Uterus (tissue), 3 donors: ENCODE measurements at regions not wholly inside any gene's neighbourhood (a gene's known extent, or its start where the extent isn't known, plus 50 kb on each side); places are given as distances from the start of the nearest gene placed in this dataset.

Experiments
- DNase-seq, 2 donors: peaks; one replicate each; pipeline ENCODE4 v3.0.0-alpha.2; 2019 to 2020
- H3K27ac ChIP-seq, 2 donors: fragments of 200-600 bp; sonication (generic); 1 replicate in 1 of 2; 2 replicates in 1 of 2; pipeline ENCODE4 v1.5.1; 2016 to 2018
- H3K27me3 ChIP-seq, 2 donors: fragments of 200-600 bp; sonication (generic); one replicate each; pipeline ENCODE4 v1.5.1; 2018 to 2019; ENCODE audit warnings: control low read depth in 1 of 2
- H3K36me3 ChIP-seq, 2 donors: fragments of 200-600 bp; sonication (generic); one replicate each; pipeline ENCODE4 v1.5.1; 2019; ENCODE audit warnings: control low read depth in 1 of 2
- H3K4me1 ChIP-seq, 2 donors: fragments of 200-600 bp; sonication (generic); one replicate each; pipeline ENCODE4 v1.5.1; 2018 to 2019; ENCODE audit warnings: control low read depth in 1 of 2
- H3K4me3 ChIP-seq, 2 donors: fragments of 200-600 bp; sonication (generic); 1 replicate in 1 of 2; 2 replicates in 1 of 2; pipeline ENCODE4 v1.5.1; 2018 to 2019; ENCODE audit warnings: mild to moderate bottlenecking in 1 of 2
- H3K9me3 ChIP-seq, 2 donors: fragments of 200-600 bp; sonication (generic); one replicate each; pipeline ENCODE4 v1.5.1; 2019; ENCODE audit warnings: control low read depth in 1 of 2
- POLR2A ChIP-seq, 2 donors: fragments of 450-650 bp; IDR thresholded peaks; one replicate each; pipeline ENCODE4 v1.6.1; 2016; ENCODE audit warnings: antibody characterized with exemption in 2 of 2, mild to moderate bottlenecking in 1 of 2, moderate library complexity in 1 of 2
- intact Hi-C: fragments of 100-400 bp; cut with DNase I; formaldehyde crosslinking; loops from one replicate; pipeline ENCODE4 v1.15.1; 2023; ENCODE audit warnings: low total_unique reads
- TF ChIP-seq, protein P1 (sequence below), 4 experiments: fragments of 200-600 bp in 2 of 4; fragments of 450-650 bp in 2 of 4; sonication (generic) in 2 of 4; IDR thresholded peaks; one replicate each; pipeline ENCODE4 v1.5.1; 2016 to 2019; ENCODE audit warnings: antibody characterized with exemption in 4 of 4, mild to moderate bottlenecking in 2 of 4, moderate library complexity in 1 of 4
- donor health status: DM: yes; HTN: yes; CAD: no.

DNA sequence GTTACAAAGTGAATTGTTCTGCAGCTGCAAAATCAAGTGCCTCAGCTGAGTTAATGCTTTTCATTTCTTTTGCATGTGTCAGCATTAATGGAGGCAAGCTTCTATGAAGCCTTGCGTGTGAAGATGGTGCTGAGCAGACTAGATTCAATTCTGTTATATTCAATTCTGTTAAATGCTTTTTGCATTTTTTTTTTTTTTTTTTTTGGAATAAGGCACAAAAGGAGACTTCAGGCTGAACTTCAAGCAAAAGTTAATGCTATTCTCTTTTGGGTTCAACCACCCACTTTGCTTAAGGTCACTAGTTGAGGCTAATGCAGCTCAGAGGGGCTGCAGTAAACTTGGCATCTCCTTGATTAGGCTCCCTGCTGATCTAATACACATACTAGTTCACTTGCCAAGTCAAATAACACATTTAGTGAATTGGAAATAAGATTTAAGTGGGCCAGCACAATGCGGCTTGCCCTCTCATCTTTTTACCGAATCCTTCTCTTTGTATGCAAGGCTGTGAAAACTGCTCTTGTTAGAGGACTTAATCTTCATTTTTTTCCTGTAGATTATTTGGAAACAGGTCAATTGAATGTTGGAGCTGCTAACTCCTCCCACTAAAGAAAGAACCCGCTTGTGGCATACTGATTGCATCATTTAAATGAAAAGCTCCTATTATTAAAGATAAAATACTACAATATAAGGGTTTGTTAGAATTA lies 1020.2 kb downstream of the NR2F1-AS1 start:
- TF ChIP-seq, protein P1, sequence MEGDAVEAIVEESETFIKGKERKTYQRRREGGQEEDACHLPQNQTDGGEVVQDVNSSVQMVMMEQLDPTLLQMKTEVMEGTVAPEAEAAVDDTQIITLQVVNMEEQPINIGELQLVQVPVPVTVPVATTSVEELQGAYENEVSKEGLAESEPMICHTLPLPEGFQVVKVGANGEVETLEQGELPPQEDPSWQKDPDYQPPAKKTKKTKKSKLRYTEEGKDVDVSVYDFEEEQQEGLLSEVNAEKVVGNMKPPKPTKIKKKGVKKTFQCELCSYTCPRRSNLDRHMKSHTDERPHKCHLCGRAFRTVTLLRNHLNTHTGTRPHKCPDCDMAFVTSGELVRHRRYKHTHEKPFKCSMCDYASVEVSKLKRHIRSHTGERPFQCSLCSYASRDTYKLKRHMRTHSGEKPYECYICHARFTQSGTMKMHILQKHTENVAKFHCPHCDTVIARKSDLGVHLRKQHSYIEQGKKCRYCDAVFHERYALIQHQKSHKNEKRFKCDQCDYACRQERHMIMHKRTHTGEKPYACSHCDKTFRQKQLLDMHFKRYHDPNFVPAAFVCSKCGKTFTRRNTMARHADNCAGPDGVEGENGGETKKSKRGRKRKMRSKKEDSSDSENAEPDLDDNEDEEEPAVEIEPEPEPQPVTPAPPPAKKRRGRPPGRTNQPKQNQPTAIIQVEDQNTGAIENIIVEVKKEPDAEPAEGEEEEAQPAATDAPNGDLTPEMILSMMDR (IDR thresholded peaks at IDR 0.05): no peak
- no peak for TF ChIP-seq POLR2A (IDR thresholded peaks at IDR 0.05)
- Histone ChIP-seq H3K27me3 (no peaks in the 10 kb centered on the region), H3K4me1 (no peaks in the 10 kb centered on the region), H3K36me3 (no peaks in the 10 kb centered on the region), H3K27ac (no peak overlapping the region), H3K4me3 (no peak overlapping the region), H3K9me3 (no peaks in the 10 kb centered on the region)
- no peak for DNase-seq
- intact Hi-C loops: no loop called here

DNA sequence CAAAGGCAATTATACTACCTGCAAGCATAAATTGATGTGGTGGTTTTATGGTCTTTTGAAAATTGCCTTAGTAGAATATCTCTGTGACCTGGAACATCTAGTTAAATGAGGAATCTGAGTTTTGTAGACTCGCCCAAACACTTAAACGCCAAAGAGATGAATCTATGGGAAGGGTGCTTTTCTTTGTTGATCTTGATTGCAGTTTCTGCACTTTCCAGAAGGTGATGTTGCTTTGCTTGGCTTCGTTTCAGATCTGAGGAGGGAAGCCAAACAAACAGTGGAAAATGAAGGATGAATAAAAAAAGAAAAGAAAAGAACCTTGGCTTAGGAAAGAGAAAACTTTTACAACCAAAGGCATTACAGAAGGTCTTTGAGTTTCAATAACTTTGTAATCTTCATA lies 1021.2 kb downstream of the NR2F1-AS1 start:
- no peak overlapping the region for H3K4me3 ChIP-seq
- intact Hi-C loops: no loop called here
- no peak for DNase-seq
- TF ChIP-seq POLR2A (IDR thresholded peaks at IDR 0.05): no peak
- TF ChIP-seq, protein P1 (IDR thresholded peaks at IDR 0.05): no peak
- no peaks in the 10 kb centered on the region for H3K9me3 ChIP-seq
- H3K4me1 ChIP-seq: no peaks in the 10 kb centered on the region
- H3K36me3 ChIP-seq: no peaks in the 10 kb centered on the region
- no peaks in the 10 kb centered on the region for H3K27me3 ChIP-seq
- no peak overlapping the region for H3K27ac ChIP-seq

DNA sequence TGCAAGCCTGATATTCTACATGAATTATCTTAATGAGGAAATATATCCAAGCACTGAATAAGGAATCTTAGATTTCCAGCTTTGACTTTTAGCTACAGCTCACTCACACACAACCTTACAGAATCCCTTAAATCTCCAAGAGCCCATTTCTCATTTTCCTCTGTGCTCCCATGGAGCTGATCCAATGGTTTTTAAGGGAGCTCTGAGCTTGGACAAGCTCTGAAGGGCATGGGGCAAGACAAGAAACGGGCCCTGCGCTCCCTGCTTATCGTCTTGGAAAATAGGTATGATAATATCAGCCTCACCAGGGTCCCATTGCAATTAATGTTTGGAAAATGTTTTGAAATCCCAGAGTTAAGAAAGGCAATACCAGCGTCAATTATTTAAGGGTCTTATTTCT lies 1021.7 kb downstream of the NR2F1-AS1 start:
- no peaks in the 10 kb centered on the region for H3K4me1 ChIP-seq
- H3K36me3 ChIP-seq: no peaks in the 10 kb centered on the region
- no peak for TF ChIP-seq POLR2A (IDR thresholded peaks at IDR 0.05)
- TF ChIP-seq, protein P1 (IDR thresholded peaks at IDR 0.05): no peak
- H3K27ac ChIP-seq: no peak overlapping the region
- H3K9me3 ChIP-seq: no peaks in the 10 kb centered on the region
- H3K27me3 ChIP-seq: no peaks in the 10 kb centered on the region
- intact Hi-C loops: no loop called here
- no peak overlapping the region for H3K4me3 ChIP-seq
- DNase-seq: no peak

DNA sequence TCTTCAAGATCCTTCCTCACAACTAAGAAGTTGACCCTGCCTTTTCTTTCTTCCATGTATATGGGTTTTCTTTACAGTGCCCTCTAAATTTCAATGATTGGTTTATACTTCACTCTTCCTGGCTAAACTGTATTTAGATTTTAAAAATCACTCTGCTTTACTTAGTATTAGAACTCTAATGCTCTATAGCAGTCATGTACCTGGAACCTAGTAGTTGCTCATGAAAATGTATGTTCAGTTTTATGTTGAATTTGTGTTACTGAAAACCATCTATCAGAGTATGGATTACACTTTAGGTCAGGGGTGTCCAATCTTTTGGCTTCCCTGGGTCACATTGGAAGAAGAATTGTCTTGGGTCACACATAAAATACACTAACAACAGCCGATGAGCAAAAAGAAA lies 1024.3 kb downstream of the NR2F1-AS1 start:
- H3K4me1 ChIP-seq: no peaks in the 10 kb centered on the region
- H3K27ac ChIP-seq: no peak overlapping the region
- intact Hi-C loops: no loop called here
- no peak for TF ChIP-seq POLR2A (IDR thresholded peaks at IDR 0.05)
- TF ChIP-seq, protein P1 (IDR thresholded peaks at IDR 0.05): no peak
- H3K9me3 ChIP-seq: no peaks in the 10 kb centered on the region
- H3K4me3 ChIP-seq: no peak overlapping the region
- DNase-seq: no peak
- no peaks in the 10 kb centered on the region for H3K27me3 ChIP-seq
- H3K36me3 ChIP-seq: no peaks in the 10 kb centered on the region

DNA sequence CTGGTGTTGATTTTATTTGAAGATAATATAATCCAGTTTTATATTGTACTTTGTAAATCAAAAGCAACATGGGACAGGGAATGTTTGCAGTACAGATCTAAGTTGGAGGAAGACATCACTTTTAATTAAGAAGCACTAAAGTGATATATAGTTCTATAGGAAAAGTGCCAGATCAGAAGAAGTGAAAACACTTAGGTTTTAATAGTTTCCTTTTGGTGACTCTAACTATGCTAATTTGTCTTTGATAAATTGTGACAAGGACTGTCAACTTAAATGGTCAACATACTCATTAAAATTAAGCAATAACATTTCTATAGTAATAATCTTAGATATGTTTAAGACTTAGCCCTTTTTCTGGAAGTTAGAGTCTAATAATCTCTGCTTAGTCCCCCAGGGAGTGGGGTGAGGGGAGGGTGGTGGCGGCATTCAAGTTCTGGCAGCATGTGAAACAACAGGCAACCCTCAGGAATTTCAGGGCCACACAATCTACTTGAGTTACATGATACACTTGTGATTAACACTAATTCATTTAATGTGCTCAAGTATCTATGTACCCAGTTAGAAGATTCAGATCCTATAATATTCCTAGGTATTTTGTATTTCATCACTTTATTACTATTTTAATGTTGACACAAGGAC lies 1026.5 kb downstream of the NR2F1-AS1 start:
- intact Hi-C loops: no loop called here
- H3K27me3 ChIP-seq: no peaks in the 10 kb centered on the region
- H3K4me1 ChIP-seq: no peaks in the 10 kb centered on the region
- DNase-seq: no peak
- no peak overlapping the region for H3K4me3 ChIP-seq
- no peaks in the 10 kb centered on the region for H3K9me3 ChIP-seq
- H3K36me3 ChIP-seq: no peaks in the 10 kb centered on the region
- no peak overlapping the region for H3K27ac ChIP-seq
- TF ChIP-seq, protein P1 (IDR thresholded peaks at IDR 0.05): no peak
- no peak for TF ChIP-seq POLR2A (IDR thresholded peaks at IDR 0.05)
